ENCODE measurements at regions not wholly inside any gene's neighbourhood (a gene's known extent, or its start where the extent isn't known, plus 50 kb on each side); places are given as distances from the start of the nearest gene placed in this dataset.
"Not testable (repeated sequence)": the region's sequence is repeated elsewhere in the genome, so short reads cannot be mapped to it uniquely, and the experiment has no call there.

DNA sequence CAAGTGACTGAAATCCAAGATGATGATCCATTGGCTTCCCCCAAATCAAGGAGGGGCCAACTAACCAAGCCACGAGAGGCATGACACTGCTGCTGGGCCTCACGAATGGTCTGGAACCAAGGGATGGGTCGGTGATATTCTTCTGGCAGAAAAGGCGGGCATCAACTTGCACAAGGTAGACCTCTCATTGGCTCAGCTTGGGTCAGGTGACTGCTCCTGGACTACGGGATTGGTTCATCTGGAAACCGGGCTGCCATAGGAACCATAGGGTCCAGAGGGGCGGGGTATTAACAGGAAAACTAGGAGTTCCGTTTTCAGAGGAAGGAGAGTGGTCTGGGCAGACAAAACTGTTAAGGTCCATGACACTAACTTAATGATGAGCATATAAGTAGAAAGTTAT is 100.9 kb downstream of the TFAP2C start:
- DNase-seq: no peak

GRCh38 chr20:56730996-56731395 is 101.9 kb downstream of the TFAP2C start:
- DNase-seq: no peak

- no peak for DNase-seq
Observed at GRCh38 chr20:56731476-56731875, 102.4 kb downstream of the TFAP2C start.

DNA sequence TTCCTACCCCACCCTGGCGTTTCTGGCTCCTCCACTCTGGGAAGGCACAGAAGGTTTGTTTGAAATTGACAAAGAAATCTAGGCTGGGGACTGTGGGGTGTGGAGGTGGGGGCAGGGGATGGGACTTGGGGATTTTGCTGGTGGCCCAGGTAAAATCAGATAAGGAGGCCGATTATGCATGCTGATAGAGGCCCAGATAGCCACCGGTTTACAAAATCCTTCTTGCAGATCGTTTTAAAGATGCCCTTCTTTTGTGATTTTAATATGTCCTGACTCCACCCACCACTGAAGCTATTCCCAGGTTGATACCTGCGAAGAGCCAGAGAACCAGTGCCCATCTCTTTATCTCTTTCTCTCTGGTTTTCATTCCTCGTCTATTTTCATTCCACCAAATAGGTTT is 104.9 kb downstream of the TFAP2C start:
- DNase-seq: no peak

DNA sequence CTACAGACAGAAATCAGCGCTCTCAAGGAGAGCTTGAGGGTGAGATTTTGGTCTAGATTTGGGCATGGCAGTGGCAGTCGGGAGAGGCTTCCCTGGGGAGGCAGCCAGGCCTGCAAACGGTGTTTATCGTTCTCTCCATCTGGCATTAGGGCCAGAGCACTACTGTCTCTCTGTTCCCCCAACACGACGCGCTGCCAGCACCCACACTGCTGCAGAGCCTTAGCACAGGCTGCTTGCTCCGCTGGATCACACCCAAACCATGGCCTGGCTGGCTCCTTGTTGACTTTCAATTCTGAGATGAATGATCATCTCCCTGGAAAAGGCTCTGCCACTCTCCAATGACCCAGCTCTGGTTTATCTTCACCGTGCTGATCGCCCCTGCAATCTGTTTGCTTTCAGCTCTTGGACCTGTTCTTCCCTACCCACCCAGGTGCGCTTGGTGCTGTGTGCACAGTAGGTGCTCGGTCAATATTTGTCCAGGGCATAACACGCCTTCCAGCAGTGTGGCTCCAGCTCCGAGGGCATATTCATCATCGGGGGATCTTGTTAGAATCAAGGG is 106.1 kb downstream of the TFAP2C start:
- DNase-seq: no peak

GRCh38 chr20:56736285-56736857 is 107.3 kb downstream of the TFAP2C start:
- DNase-seq: no peak

- not testable (repeated sequence) for DNase-seq
Observed at GRCh38 chr20:56744325-56744821, 115.3 kb downstream of the TFAP2C start.

DNA sequence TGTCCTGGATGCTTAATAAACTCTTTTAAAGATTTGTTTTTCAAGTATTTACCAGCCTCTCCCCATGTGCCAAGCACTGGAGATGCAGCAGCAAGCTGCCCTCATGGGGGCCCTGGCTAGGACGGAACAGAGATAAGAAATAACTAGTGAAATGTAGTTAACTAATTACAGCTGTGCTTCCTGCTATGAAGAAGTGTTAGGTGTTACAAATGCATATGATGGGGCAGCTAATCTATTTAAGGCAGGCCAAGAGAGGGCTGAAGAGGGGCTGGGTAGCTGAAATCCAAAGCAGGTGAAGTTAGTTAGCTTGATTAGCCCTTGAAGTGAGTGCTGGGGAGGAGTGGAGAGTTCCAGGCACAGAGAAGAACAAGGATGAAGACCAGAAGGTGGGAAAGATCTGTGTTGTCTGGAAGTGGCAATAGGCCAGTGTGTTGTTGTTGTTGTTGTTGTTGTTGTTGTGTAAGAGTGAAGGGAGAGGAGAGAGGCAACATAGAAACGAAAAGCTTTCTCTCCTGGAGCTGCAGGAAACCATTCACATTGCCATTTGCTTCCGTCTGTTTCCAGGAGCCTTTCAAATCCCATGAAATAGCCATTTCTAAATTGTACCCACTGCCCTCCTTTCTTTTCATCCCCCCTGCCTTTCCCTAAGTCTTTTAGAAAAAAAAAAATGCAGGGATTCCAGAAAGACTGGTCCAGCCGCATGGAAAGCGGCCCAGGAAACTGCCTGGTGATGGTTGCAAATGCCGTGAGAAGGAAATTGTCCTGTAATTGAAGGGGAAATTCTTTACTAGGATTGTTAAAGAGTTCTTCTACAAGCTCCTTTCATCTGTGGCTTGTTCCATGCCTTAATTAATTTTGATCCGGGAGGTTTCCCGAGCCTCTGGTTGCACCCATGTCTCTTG is 119.6 kb downstream of the TFAP2C start:
- no peak for DNase-seq

DNA sequence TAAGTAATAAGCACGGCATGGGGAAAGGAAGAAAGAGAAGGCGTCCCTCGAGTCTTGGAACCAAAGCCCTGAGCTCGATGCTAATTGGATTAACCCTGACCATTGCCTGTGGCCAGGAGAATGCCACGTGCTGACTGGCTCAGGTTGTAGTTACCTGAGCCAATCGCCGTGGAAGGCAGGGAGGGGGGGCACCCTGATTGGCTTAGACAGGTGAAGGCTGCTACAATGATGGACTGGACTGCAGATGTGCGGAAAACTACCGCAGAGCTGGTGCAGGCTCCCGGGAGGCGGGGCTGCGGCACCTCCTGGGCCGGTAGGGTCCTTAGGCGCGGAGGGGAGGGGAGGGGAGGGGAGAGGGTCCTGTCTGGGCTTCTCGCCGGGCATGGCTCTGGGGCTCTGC is 121.3 kb downstream of the TFAP2C start:
- no peak for DNase-seq

- DNase-seq: no peak
Observed at GRCh38 chr20:56752274-56752673, 123.2 kb downstream of the TFAP2C start.

- no peak for DNase-seq
Observed at GRCh38 chr20:56755201-56755600, 126.1 kb downstream of the TFAP2C start.

DNA sequence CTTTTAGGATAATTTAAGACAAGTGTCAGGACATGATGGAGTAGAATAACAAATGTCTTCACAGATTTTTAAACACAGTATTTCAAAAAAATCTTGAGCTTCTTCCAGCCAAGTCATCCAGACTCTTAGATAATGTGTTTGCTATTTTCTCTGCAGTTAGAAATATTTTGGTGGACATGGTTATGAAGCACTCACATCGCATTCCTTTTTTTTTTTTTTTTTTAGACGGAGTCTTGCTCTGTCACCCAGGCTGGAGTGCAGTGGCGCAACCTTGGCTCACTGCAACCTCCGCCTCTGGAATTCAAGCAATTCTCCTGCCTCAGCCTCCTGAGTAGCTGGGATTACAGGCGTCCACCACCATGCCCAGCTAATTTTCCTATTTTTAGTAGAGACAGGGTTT is 127.6 kb downstream of the TFAP2C start:
- DNase-seq: not testable (repeated sequence)

- DNase-seq: no peak
Observed at GRCh38 chr20:56758706-56759105, 129.6 kb downstream of the TFAP2C start.

DNA sequence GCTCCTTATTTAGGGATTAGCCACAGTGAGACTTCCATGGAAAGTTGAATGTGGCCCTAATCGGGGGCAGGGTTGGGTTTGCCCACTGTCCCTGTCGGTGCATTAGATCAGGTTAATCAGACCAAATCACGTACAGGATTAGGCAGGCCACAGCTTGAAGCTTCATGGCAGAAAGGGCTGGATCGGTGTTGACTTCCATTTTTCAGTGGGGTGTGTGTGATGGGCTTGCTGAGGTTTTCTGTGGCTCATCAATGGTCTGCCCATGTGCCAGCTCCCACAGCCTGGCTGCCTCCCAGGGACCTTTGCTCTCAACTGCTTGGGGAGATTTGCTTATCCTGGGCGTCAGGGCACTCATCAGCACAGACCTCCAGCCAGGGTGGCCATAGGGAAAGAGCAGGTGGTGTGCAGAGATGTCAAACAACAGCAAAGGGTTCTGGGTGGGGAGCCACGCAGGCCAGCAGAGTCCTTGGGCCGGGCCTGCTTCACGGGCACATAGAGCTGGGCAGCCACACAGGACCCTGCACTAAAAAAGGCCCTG is 130.7 kb downstream of the TFAP2C start:
- DNase-seq: no peak

GRCh38 chr20:56760610-56761009 is 131.5 kb downstream of the TFAP2C start:
- no peak for DNase-seq

DNA sequence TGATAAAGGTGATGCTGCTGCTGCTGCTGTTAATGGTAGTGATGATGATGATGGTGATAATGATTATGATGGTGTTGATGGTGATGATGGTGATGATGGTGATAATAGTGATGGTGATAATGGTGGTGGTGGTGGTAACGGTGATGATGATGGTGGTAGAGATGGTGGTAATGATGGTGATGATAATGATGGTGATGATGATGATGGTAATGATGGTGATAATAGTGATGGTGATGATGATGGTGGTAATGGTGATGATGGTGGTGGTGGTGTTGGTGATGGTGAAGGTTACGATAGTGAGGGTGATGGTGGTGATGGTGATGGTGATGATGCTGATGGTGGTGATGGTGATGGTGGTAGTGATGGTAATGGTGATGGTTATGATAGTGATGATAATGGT is 132.3 kb downstream of the TFAP2C start:
- DNase-seq: no peak

GRCh38 chr20:56762401-56762800 is 133.3 kb downstream of the TFAP2C start:
- DNase-seq: no peak

GRCh38 chr20:56762829-56763228 is 133.7 kb downstream of the TFAP2C start:
- DNase-seq: no peak

GRCh38 chr20:56764671-56765070 is 135.6 kb downstream of the TFAP2C start:
- no peak for DNase-seq

DNA sequence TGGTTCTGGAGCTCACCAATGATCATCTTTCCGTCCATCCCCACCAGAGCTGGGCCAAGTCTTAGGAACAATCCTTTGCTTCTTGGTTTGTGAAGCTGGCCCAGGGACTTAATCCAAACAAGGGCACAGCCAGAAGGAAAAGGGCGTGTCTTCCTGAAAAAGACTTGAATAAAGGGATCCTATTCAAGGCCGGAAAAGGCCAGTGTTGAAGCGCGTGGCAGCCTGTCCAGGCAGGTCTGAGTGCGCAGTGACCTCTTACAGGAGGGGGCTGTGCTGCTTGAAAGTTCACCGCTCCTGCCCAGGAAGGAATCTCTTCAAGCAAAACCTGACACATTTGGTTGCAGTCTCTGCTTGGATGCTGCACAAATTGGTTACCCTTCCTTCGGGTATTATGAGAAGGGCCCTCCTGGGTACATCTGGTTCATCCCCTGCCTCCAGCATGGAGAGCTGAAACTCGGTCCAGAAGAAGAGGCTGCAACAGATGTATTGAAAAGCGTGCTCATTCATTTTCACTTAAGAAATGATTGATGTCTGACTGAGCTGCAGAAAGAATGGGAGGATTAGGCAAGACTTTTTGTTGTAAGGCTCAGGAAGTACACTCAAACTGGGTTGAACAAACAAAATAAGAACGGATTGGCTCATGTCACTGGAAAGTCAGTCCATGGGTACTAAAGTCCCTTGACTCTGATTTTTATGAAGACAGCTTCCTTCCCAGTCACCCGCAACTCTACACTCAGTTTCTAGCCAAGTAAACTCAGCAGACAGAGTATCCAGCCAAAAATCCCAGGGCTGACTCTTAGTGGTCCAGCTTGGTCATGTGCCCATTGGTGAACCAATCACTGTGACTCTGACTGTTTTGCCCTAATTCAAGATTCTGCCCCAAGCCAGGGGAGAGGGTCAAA is 136.3 kb downstream of the TFAP2C start:
- DNase-seq: no peak

- no peak for DNase-seq
Observed at GRCh38 chr20:56766528-56766927, 137.4 kb downstream of the TFAP2C start.

GRCh38 chr20:56769921-56770600 is 141.0 kb downstream of the TFAP2C start:
- no peak for DNase-seq
